Brain pericyte (primary cell): ENCODE measurements at regions not wholly inside any gene's neighbourhood (a gene's known extent, or its start where the extent isn't known, plus 50 kb on each side); places are given as distances from the start of the nearest gene placed in this dataset.
A peak's percentile ranks its signal among the peaks of the same experiment; 100 is the strongest.

Experiments
- DNase-seq: peaks from one replicate; pipeline ENCODE4 v3.0.0-alpha.2; 2012; ENCODE audit warnings: low read depth, low spot score

DNA sequence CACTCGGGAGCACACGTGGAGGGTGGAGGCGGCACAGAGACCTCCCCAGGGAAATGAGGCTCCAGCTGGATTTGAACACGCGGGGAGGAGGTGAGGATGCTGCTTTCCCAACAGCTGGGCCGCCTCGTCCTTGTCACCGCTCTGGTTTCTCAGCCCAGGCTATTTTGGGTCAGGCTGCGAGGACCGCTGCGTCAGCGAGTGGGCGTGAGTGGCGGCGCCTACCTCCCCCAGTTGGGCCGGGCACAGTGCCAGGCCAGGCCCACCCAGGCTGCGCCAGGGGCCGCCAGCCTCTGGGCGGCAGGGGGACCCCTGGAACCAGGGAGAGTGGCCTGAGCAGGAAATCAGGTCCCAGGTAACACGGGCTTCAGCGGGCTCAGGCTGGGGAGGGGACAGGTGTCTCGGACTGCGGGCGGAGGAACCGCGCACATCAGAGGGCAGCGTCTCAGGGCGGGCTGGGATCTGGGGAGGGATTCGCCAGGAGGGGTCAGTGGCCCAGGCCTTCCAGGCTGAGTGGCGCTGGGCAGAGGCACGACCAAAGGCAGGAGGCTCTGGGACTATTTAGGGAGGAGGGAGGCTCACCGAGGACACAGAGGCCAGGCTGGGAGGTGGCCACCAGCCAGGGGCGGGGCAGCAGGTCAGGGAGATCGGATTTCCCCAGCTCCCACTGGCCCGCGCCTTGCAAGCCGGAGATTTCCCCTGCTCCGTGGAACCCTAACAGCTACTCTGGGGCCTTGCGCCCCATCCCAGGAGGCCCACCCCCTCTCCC is 125.2 kb upstream of the RET start:
- no peak for DNase-seq

DNA sequence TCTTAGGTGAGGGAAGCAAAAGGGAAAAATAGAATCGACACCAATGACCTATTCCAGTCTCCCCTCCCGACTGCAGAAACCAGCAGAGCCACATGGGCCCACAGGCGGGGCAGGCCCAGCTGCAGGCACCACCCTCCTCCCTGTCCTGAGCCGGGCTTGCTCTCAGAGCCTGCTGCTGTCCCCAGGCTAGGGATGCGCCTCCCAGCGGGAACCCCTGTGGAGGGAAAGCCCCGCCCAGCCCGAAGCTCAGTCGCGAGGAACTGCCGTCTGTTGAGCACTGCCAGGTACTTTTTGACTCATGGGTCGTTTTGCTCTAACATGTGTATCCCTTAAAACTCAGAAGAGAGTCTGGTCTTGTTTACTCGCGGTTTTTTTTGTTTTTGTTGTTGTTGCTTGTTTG is 124.5 kb upstream of the RET start:
- DNase-seq, result no peak

- DNase-seq, result no peak
Measured at GRCh38 chr10:42952931-42953683, 123.8 kb upstream of the RET start.

DNA sequence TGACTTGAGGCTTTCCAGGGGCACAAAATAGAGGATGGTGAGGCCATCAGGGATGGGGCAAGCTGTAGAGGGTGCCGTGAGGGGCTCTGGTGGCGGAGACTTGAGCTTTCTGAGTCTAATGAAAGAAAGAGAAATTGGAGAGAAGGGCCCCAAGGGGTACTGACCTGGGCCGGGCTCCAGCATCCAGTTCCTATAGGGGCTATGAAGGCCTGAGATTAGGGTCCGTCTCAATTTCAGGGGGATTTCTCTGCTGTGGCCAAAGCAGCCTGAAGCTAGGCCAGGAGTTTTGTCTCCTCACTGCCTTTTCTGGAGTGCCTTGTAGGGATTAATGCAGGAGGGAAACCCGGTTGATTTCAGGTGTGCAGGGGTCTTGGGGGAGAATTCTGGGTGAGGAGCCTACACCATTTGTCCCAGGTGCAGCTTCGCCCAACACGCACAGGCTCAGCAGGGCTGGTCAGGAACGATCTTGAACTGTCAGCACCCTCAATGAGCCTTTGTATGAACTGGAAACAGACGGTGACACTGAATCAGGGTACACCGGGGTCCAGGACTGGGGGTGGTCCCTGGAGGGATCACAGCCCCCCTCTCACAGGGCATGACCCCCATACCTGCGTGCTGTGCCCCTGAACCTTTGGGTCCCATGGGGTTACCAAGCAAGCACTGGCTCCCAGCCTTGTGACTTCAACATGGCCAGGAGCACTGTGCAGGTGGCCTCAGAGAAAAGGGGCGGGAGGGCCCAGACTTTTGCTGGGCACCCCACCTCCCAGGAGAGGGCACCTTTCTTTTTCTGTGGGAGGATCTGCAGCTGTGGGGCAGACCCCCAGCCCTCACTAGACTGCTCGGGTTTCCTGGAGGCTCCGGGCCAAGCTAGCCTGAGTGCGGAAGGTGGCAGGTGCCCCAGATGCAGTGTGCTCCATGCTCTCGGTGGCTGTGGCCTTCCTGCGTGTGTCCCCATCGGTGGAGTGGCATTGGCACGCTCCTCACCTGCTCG is 122.9 kb upstream of the RET start:
- no peak for DNase-seq

- no peak for DNase-seq
Measured at GRCh38 chr10:42954766-42955492, 121.9 kb upstream of the RET start.

GRCh38 chr10:42955493-42955889 is 121.4 kb upstream of the RET start:
- no peak for DNase-seq

GRCh38 chr10:42956045-42956444 is 120.8 kb upstream of the RET start:
- DNase-seq, result no peak

- no peak for DNase-seq
Measured at GRCh38 chr10:42958142-42958868, 118.6 kb upstream of the RET start.

DNA sequence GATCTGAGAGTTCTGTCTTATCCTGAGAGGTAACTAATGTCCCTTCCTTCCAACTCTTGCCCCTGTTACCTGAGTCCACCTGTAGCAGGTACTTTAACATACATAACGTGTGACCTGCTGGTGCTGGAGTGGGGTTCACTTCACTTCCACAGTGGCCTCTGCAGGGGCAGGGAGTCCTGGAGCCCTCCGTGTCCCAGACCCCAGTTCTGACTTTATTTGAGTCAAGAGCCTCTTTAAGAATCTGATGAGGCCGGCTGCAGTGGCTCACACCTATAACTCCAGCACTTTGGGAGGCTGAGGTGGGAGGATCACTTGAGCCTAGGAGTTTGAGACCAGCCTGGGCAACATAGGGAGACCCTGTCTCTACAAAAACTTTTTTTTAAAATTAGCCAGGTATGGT is 117.0 kb upstream of the RET start:
- DNase-seq, result no peak

DNA sequence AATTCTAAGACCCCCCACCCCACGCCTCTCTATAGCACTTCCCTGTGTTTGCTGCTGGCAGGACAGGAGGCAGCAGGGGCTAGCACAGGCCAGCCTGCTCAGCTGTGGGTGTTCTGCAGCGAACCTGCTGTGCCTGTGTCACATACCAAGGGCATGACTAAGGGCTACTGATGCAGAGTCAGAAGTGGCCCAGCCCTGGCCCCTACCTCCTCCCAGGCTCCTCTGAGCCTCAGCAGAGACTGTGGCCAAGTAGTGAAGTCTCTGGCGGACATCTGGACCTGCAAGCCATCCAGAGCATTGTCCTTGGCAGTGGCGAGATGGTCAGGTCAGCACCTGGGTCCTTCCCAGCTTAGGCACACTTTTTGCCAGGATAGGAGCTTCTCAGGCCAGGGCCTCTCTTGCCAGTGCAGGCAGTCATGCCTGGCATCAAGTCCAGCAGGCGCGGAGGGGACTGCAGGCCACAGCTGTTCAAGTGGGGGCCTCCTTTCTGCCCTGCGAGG is 116.3 kb upstream of the RET start:
- no peak for DNase-seq

DNA sequence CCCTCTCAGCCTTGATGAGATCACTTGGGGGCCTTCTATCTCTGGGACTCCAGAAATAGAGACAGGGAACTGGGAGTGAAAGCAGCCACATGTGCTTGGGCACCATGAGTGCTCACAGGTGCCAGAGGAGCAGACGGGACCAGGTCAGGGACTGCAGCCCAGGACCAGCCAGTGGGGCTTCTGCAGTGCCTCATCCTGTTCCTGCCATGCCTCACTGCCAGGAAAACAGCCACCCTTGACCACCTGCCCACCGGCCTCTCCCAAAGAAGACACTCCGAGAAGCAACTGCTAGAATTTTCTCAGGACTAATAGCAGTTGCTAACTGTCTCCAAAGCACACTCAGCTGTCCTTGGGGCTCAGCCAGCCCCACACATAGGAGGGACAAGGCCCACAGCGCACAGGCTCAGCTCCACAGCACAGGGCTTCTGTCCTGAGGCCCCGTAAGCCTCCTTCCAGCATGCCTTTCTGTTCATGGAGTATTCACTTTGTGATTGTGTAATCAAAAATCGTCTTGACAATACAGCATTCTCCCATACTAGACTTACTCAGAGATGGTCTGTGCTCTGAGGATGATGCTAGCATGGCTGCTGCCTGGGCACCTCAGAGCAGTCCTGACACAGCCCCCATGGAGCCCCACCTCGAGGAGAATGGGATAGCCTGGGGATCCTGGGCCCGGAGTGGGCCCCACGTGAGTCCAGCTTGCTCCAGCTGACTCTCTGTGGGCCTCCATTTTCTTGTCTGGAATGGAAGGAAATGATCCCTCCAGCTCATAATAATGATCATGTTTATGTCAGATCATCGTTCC is 115.7 kb upstream of the RET start:
- no peak for DNase-seq

DNA sequence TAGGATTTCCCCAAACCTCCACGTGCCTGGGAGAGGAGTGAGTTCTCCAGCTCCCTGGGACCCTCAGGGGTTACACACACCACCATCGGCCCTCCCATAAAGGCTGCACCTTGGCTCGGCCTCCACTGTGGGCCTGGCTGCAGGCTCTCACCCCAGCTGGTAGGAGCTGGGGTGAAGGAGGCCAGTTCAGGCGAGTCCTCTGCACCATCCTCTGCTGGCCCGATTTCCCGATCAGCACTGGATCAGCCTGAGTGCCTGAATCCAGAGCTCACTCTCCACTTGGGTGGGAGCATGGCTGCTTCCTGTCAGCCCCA is 115.1 kb upstream of the RET start:
- DNase-seq, result no peak

- DNase-seq, result peak; percentile 36
Measured at GRCh38 chr10:42962110-42962901, 114.6 kb upstream of the RET start.

DNA sequence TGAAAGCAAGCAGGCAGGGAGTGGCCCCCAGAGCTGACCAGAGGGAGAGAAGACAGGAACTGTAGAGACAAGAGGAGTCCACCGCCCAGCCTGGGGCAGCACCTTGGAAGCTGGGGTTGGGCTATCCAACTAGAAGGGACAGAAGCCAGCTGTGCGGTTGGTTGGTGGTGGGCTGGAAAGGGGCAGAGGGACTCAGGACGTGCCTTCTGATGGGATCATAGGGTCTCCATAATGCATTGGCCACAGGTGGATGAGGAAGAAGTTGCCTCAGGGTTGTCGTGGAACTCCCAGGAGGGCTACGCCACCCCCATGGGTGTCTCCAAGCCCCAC is 114.0 kb upstream of the RET start:
- no peak for DNase-seq

DNA sequence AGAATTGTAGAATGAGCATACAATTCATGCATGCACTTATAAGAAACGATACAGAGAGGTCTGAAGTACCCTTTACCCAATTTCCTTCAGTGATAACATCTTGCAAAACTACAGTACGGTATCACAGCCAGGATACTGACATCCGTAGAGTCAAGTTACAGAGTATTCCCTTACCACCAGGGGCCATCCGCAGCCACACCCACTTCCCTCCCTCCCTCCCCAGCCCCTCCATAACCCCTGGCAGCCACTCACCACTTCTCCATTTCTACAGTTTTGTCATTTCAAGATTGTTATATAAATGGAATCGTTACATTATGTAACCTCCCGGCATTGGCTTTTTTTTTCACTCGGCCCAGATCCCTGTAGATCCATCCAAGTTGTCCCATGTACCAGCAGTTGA is 113.6 kb upstream of the RET start:
- no peak for DNase-seq

DNA sequence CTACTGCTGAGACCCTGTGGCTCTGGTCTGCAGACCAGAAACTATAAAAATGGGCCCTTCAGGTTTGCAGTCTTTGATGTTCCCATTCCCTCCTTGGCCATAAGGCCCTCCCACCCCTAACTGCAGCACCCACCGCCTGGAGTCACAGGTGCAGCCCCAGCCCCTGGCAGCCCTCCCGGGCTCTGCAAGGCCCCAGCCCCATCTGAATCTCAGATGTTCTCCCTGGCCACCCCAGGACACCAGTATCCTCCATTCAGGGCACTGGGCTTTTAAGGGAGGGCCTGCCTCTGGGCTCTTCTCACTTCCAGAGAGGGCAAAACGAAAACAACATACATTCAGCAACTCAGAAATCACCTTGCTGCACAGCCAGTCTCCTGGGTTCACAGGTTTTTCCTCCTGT is 107.7 kb upstream of the RET start:
- no peak for DNase-seq

GRCh38 chr10:42969909-42970308 is 107.0 kb upstream of the RET start:
- DNase-seq, result no peak

- no peak for DNase-seq
Measured at GRCh38 chr10:42970451-42971250, 106.2 kb upstream of the RET start.
